SU-DHL-6 (cell line): ENCODE measurements at regions not wholly inside any gene's neighbourhood (a gene's known extent, or its start where the extent isn't known, plus 50 kb on each side); places are given as distances from the start of the nearest gene placed in this dataset.

ENCODE experiments used
- CTCF ChIP-seq: fragments of 200-600 bp; sonication (generic); IDR thresholded peaks from one replicate; pipeline ENCODE4 v1.5.1; 2017; ENCODE audit warnings: antibody characterized with exemption, mild to moderate bottlenecking, low read length, moderate library complexity; ENCODE audit not compliant: insufficient read depth, poor library complexity, severe bottlenecking
- EZH2phosphoT487 ChIP-seq: fragments of 200-600 bp; sonication (generic), shearing (Covaris generic); conservative IDR thresholded peaks from 2 replicates; pipeline ENCODE4 v1.6.1; 2018; ENCODE audit warnings: mild to moderate bottlenecking, antibody characterized with exemption, low read length, moderate library complexity, mixed read lengths

GRCh38 chr5:6140219-6140618 lies 238.1 kb downstream of the MED10 start:
- TF ChIP-seq CTCF (no peak), EZH2phosphoT487 (no peak)
